OCI-LY1 (cell line): ENCODE measurements at regions not wholly inside any gene's neighbourhood (a gene's known extent, or its start where the extent isn't known, plus 50 kb on each side); places are given as distances from the start of the nearest gene placed in this dataset.

Experiments
- H2AFZ ChIP-seq: fragments of 200-600 bp; sonication (generic), shearing (Covaris generic); 2 replicates; pipeline ENCODE4 v1.6.0; 2014; ENCODE audit warnings: antibody characterized with exemption, mild to moderate bottlenecking, low read length
- H3F3A ChIP-seq: fragments of 200-600 bp; sonication (generic), shearing (Covaris generic); 2 replicates; pipeline ENCODE4 v1.6.0; 2014; ENCODE audit warnings: mild to moderate bottlenecking, antibody characterized with exemption, low read length, moderate library complexity; ENCODE audit not compliant: insufficient read depth
- H3K27ac ChIP-seq: fragments of 200-600 bp; sonication (generic); 2 replicates; pipeline ENCODE4 v1.5.1; 2014; ENCODE audit warnings: low read length, mixed run types, mild to moderate bottlenecking, low read depth; ENCODE audit not compliant: poor library complexity, severe bottlenecking
- H3K27me3 ChIP-seq: fragments of 200-600 bp; sonication (generic); 2 replicates; pipeline ENCODE4 v1.6.0; 2014; ENCODE audit warnings: antibody characterized with exemption, mild to moderate bottlenecking, low read length, moderate library complexity; ENCODE audit not compliant: insufficient read depth
- H3K36me3 ChIP-seq: fragments of 200-600 bp; sonication (generic); 2 replicates; pipeline ENCODE4 v1.6.1; 2014; ENCODE audit warnings: mild to moderate bottlenecking, antibody characterized with exemption, low read length, moderate library complexity, mixed read lengths; ENCODE audit not compliant: insufficient read depth
- H3K4me1 ChIP-seq: fragments of 200-600 bp; sonication (generic); 2 replicates; pipeline ENCODE4 v1.5.1; 2014; ENCODE audit warnings: mild to moderate bottlenecking, low read length, moderate library complexity; ENCODE audit not compliant: insufficient read depth, severe bottlenecking
- H3K4me2 ChIP-seq: fragments of 200-600 bp; sonication (generic), shearing (Covaris generic); 2 replicates; pipeline ENCODE4 v1.6.1; 2014; ENCODE audit warnings: low read length
- H3K4me3 ChIP-seq: fragments of 200-600 bp; sonication (generic); 2 replicates; pipeline ENCODE4 v1.5.1; 2014; ENCODE audit warnings: low read length, low read depth, mild to moderate bottlenecking, mixed read lengths; ENCODE audit not compliant: poor library complexity, severe bottlenecking
- H3K79me2 ChIP-seq: fragments of 200-600 bp; shearing (Covaris generic); 2 replicates; pipeline ENCODE4 v1.6.1; 2016; ENCODE audit warnings: mixed run types, low read length, mixed read lengths; ENCODE audit not compliant: insufficient read depth
- H3K9ac ChIP-seq: fragments of 200-600 bp; sonication (generic), shearing (Covaris generic); 2 replicates; pipeline ENCODE4 v1.6.1; 2014; ENCODE audit warnings: mild to moderate bottlenecking, low read length, mixed read lengths
- H3K9me2 ChIP-seq: fragments of 200-600 bp; sonication (generic), shearing (Covaris generic); 2 replicates; pipeline ENCODE4 v1.6.1; 2014; ENCODE audit warnings: low read depth, mild to moderate bottlenecking, low read length, mixed read lengths
- H3K9me3 ChIP-seq: fragments of 200-600 bp; shearing (Covaris generic); 2 replicates; pipeline ENCODE4 v1.6.1; 2014; ENCODE audit warnings: low read length, mixed read lengths
- H4K20me1 ChIP-seq: fragments of 200-600 bp; sonication (generic), shearing (Covaris generic); 2 replicates; pipeline ENCODE4 v1.6.0; 2016; ENCODE audit warnings: mild to moderate bottlenecking, low read length; ENCODE audit not compliant: insufficient read depth
- EZH2 ChIP-seq: fragments of 200-600 bp; sonication (generic), shearing (Covaris generic); IDR thresholded peaks from 2 replicates; pipeline ENCODE4 v1.8.0; 2017; ENCODE audit warnings: borderline replicate concordance, mixed run types, mild to moderate bottlenecking, antibody characterized with exemption, low read length, moderate library complexity, mixed read lengths
- TF ChIP-seq, protein P1 (sequence below): fragments of 200-600 bp; sonication (generic), shearing (Covaris generic); IDR thresholded peaks from 2 replicates; pipeline ENCODE4 v1.5.1; 2017; ENCODE audit warnings: mild to moderate bottlenecking, antibody characterized with exemption, low read length, moderate library complexity, mixed read lengths

DNA sequence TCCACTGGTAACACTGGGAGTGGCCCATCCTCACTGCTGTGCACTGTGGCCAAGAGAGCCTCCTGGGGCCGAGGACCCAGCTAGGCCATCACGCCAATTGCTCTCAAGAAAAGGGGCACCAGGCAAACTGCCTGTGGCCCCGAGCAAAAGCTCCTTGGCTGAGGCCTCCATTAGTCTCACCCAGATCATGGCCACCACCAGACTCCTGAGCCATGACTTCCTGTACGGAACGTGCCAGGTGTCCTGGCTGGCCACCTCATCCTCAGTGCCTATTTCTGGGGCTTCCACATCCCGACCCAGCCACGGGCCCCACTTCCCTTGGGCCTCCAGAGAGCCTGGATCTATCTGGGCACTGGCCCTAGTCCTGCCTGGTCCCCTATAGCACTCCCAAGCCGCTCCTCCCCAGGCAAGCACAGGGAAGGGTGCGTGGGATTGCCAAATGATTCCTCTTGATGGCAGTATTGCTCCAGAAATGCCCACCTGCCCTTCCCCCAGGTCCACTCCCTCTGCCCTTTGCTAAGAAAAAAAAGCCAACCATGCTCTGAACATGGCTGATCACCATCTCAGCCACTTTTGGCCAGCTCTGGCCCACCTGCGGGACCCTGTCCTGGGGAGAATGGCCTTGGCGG is 212.6 kb upstream of the AGTR2 start:
- no peak for TF ChIP-seq EZH2
- TF ChIP-seq, protein P1, sequence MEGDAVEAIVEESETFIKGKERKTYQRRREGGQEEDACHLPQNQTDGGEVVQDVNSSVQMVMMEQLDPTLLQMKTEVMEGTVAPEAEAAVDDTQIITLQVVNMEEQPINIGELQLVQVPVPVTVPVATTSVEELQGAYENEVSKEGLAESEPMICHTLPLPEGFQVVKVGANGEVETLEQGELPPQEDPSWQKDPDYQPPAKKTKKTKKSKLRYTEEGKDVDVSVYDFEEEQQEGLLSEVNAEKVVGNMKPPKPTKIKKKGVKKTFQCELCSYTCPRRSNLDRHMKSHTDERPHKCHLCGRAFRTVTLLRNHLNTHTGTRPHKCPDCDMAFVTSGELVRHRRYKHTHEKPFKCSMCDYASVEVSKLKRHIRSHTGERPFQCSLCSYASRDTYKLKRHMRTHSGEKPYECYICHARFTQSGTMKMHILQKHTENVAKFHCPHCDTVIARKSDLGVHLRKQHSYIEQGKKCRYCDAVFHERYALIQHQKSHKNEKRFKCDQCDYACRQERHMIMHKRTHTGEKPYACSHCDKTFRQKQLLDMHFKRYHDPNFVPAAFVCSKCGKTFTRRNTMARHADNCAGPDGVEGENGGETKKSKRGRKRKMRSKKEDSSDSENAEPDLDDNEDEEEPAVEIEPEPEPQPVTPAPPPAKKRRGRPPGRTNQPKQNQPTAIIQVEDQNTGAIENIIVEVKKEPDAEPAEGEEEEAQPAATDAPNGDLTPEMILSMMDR = peak; percentile 22; the same call in 1 of the 2 replicates
- Histone ChIP-seq H3K27me3 (no peaks in the 10 kb centered on the region), H3K36me3 (no peaks in the 10 kb centered on the region), H3K9me3 (no peaks in the 10 kb centered on the region), H3K9me2 (no peaks in the 10 kb centered on the region), H3K4me1 (peaks cover 12% of the 10 kb centered on the region), H3K27ac (no peak overlapping the region), H3K4me3 (peak overlapping the region; percentile 22), H3K4me2 (peak overlapping the region; percentile 6; the same call in 1 of the 2 replicates), H3K9ac (no peak overlapping the region), H3K79me2 (no peaks in the 10 kb centered on the region), H4K20me1 (no peaks in the 10 kb centered on the region), H3F3A (no peaks in the 10 kb centered on the region), H2AFZ (peak overlapping the region; percentile 63; the same call in 1 of the 2 replicates)

DNA sequence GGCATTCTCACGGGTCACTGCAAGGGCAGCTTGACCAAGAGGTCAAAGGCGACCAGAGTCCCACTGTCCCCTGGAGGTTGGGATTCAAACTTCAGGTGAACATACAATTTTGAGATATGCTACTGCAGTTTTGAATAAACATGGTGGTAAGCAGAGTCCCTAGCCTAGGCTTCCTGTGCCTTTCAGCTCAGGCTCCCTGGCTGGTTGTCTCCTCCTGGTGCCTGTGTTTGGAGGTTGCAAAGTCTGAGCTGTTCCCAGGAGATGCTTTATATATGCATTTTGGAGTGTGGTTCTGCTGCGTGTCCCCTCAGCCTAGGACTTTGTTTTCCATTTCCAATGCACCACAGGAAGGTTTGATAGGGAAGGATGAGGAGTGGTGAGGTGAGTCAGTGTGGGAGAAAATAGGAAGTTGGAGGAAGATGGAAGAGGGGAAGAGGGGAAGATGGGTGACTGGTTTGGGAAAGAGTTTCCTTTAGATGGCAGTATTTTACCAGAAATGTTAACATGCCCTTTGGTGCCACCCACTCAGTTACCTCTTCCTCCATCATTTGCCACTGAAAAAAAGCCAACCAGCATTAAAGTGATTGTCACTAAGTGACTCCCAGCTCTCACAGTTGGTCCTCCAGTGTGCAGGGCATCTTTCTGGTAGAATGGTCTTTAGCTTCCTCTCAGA is 211.7 kb upstream of the AGTR2 start:
- H4K20me1 ChIP-seq = no peaks in the 10 kb centered on the region
- no peaks in the 10 kb centered on the region for H3K79me2 ChIP-seq
- no peak overlapping the region for H2AFZ ChIP-seq
- H3F3A ChIP-seq = no peaks in the 10 kb centered on the region
- no peaks in the 10 kb centered on the region for H3K27me3 ChIP-seq
- H3K4me1 ChIP-seq = peaks cover 12% of the 10 kb centered on the region
- no peaks in the 10 kb centered on the region for H3K36me3 ChIP-seq
- no peaks in the 10 kb centered on the region for H3K9me3 ChIP-seq
- H3K9me2 ChIP-seq = no peaks in the 10 kb centered on the region
- H3K4me3 ChIP-seq = no peak overlapping the region
- TF ChIP-seq, protein P1 = peak; percentile 48; the same call in 1 of the 2 replicates
- no peak for TF ChIP-seq EZH2
- no peak overlapping the region for H3K27ac ChIP-seq
- no peak overlapping the region; the same call in 1 of the 2 replicates for H3K4me2 ChIP-seq
- H3K9ac ChIP-seq = no peak overlapping the region

DNA sequence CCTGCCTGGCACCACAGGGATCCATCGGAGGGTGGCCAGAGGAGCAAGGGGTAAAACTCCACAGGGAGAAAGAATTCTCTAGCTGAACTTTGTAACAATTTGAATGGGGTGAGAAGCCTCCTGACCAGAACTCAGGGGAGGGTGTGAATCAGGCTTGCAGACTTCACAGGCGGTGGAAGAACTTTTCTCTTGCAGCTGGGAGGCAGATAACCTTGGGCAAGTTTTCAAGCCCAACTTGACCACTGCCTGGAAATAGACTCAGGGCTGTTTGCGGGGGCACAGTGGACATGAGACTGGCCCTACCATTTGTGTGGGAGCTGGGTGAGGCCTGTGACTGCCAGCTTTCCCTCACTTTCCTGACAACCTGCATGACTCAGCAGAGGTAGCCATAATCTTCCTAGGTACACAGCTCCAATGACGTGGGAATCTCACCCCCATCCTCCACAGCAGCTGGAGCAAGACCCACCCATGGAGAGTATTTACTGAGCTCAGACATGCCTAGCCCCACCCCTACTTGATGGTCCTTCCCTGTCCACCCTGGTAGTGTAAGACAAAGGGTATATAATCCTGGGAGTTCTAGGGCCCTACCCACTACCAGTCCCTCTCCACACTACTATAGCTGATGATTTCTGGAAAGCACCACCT is 210.0 kb upstream of the AGTR2 start:
- H3K79me2 ChIP-seq = no peaks in the 10 kb centered on the region
- H3K9ac ChIP-seq = no peak overlapping the region
- no peak overlapping the region for H3K4me2 ChIP-seq
- no peaks in the 10 kb centered on the region for H3K9me3 ChIP-seq
- no peak for TF ChIP-seq EZH2
- TF ChIP-seq, protein P1 = no peak
- H3K9me2 ChIP-seq = no peaks in the 10 kb centered on the region
- H2AFZ ChIP-seq = no peak overlapping the region
- no peak overlapping the region for H3K27ac ChIP-seq
- H3K4me1 ChIP-seq = peaks cover 12% of the 10 kb centered on the region
- H3K27me3 ChIP-seq = no peaks in the 10 kb centered on the region
- H3K4me3 ChIP-seq = no peak overlapping the region
- no peaks in the 10 kb centered on the region for H3F3A ChIP-seq
- H4K20me1 ChIP-seq = no peaks in the 10 kb centered on the region
- H3K36me3 ChIP-seq = no peaks in the 10 kb centered on the region
